Tibial nerve (tissue), 4 donors: ENCODE measurements at regions not wholly inside any gene's neighbourhood (a gene's known extent, or its start where the extent isn't known, plus 50 kb on each side); places are given as distances from the start of the nearest gene placed in this dataset.

Experiments
- CTCF ChIP-seq, 5 experiments: fragments of 200-600 bp in 3 of 5; fragments of 450-650 bp in 2 of 5; sonication (generic) in 3 of 5; IDR thresholded peaks; one replicate each; pipeline ENCODE4 v1.5.1; 2016 to 2019; ENCODE audit warnings: antibody characterized with exemption in 5 of 5, mild to moderate bottlenecking in 3 of 5, moderate library complexity in 2 of 5
- EP300 ChIP-seq, 2 donors: sonication (generic); formaldehyde crosslinking; IDR thresholded peaks; one replicate each; pipeline ENCODE4 v1.6.1; 2017; ENCODE audit warnings: antibody characterized with exemption in 2 of 2, mild to moderate bottlenecking in 1 of 2
- POLR2A ChIP-seq, 2 donors: fragments of 450-650 bp; IDR thresholded peaks; one replicate each; pipeline ENCODE4 v1.6.1; 2017; ENCODE audit warnings: antibody characterized with exemption in 2 of 2, mild to moderate bottlenecking in 2 of 2, moderate library complexity in 2 of 2

DNA sequence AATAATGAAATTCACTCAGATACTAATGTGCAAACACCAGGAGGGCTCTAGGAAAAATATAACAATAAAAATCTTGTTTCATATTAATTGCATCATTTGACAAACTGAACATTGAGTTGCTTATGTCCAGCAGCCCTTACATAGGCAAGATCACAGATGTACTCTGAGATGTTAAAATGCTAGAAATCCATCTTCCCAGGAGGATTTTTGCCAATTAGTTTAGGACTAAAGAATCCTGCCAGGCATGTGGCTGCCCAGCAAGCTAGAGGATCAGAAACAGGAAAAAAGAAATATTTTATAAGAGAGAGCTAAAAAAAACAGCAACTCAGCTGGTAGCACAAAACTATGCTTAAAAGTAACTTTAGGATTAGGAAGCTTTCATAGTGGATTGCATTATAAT is 407.8 kb downstream of the NXPH1 start:
- TF ChIP-seq CTCF (IDR thresholded peaks at IDR 0.05): no peak
- TF ChIP-seq EP300 (IDR thresholded peaks at IDR 0.05): no peak
- TF ChIP-seq POLR2A (IDR thresholded peaks at IDR 0.05): no peak
